ENCODE measurements at regions not wholly inside any gene's neighbourhood (a gene's known extent, or its start where the extent isn't known, plus 50 kb on each side); places are given as distances from the start of the nearest gene placed in this dataset.
"Not testable (repeated sequence)": the region's sequence is repeated elsewhere in the genome, so short reads cannot be mapped to it uniquely, and the experiment has no call there.

DNA sequence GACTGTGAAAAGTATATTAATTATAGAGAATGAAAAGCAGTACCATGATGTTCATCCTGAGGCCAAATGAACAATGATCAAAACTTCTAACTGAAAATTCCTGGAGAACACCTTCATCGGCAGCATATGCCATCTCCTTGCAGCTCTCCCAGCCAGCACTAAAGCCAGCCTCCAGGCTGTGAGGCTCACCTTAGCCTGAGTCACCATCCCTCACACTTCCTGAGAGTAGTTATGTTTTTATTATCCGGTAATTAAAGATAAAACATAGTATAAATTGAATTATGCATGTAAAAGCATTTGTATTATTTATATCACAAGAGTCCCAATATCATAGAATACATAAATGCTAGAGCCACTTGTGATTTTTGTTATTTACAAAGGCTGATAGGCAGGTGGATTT lies 341.9 kb downstream of the BCL2L11 start:
- TF ChIP-seq, protein P1, sequence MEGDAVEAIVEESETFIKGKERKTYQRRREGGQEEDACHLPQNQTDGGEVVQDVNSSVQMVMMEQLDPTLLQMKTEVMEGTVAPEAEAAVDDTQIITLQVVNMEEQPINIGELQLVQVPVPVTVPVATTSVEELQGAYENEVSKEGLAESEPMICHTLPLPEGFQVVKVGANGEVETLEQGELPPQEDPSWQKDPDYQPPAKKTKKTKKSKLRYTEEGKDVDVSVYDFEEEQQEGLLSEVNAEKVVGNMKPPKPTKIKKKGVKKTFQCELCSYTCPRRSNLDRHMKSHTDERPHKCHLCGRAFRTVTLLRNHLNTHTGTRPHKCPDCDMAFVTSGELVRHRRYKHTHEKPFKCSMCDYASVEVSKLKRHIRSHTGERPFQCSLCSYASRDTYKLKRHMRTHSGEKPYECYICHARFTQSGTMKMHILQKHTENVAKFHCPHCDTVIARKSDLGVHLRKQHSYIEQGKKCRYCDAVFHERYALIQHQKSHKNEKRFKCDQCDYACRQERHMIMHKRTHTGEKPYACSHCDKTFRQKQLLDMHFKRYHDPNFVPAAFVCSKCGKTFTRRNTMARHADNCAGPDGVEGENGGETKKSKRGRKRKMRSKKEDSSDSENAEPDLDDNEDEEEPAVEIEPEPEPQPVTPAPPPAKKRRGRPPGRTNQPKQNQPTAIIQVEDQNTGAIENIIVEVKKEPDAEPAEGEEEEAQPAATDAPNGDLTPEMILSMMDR (conservative IDR thresholded peaks at IDR 0.05): not testable (repeated sequence)
- not testable (repeated sequence) for TF ChIP-seq ZFX (IDR thresholded peaks at IDR 0.05)
